Breast epithelium (tissue), 3 donors: ENCODE measurements at regions not wholly inside any gene's neighbourhood (a gene's known extent, or its start where the extent isn't known, plus 50 kb on each side); places are given as distances from the start of the nearest gene placed in this dataset.

Experiments used
- CTCF ChIP-seq, 3 donors: fragments of 450-650 bp; IDR thresholded peaks; one replicate each; pipeline ENCODE4 v1.5.1; 2016 to 2017; ENCODE audit warnings: antibody characterized with exemption in 3 of 3, mild to moderate bottlenecking in 3 of 3, moderate library complexity in 3 of 3
- POLR2A ChIP-seq: fragments of 450-650 bp; IDR thresholded peaks from one replicate; pipeline ENCODE4 v1.6.1; 2016; ENCODE audit warnings: antibody characterized with exemption, mild to moderate bottlenecking, moderate library complexity

GRCh38 chr1:87806379-87807094 is 477.9 kb downstream of the LMO4 start:
- TF ChIP-seq CTCF (IDR thresholded peaks at IDR 0.05): no peak
- no peak for TF ChIP-seq POLR2A
